ENCODE measurements at regions not wholly inside any gene's neighbourhood (a gene's known extent, or its start where the extent isn't known, plus 50 kb on each side); places are given as distances from the start of the nearest gene placed in this dataset.
A peak's percentile ranks its signal among the peaks of the same experiment; 100 is the strongest.
"Not testable (repeated sequence)": the region's sequence is repeated elsewhere in the genome, so short reads cannot be mapped to it uniquely, and the experiment has no call there.

- Mint-ChIP-seq H3K9me3 (peaks cover 11% of the 10 kb centered on the region), H3K27ac (no peak overlapping the region), H3K27me3 (ENCODE audit: low read depth) (no peaks in the 10 kb centered on the region), H3K4me1 (no peaks in the 10 kb centered on the region), H3K4me3 (no peak overlapping the region), H3K36me3 (ENCODE audit: low read depth) (no peaks in the 10 kb centered on the region)
- no peak for TF ChIP-seq CTCF (IDR thresholded peaks at IDR 0.05; ENCODE audit: unreplicated experiment in 3 of 3)
These were observed 1832.1 kb downstream of the ARAP2 start for GRCh38 chr4:34412233-34412632.

- H3K4me3 Mint-ChIP-seq = no peak overlapping the region
- no peaks in the 10 kb centered on the region for H3K36me3 Mint-ChIP-seq (ENCODE audit: low read depth)
- no peaks in the 10 kb centered on the region for H3K4me1 Mint-ChIP-seq
- TF ChIP-seq CTCF (IDR thresholded peaks at IDR 0.05; ENCODE audit: unreplicated experiment in 3 of 3) = no peak
- H3K27ac Mint-ChIP-seq = no peak overlapping the region
- H3K27me3 Mint-ChIP-seq (ENCODE audit: low read depth) = no peaks in the 10 kb centered on the region
- H3K9me3 Mint-ChIP-seq = peaks cover 11% of the 10 kb centered on the region
These were observed 1831.4 kb downstream of the ARAP2 start for GRCh38 chr4:34412911-34413310.

- no peak for TF ChIP-seq CTCF (IDR thresholded peaks at IDR 0.05; ENCODE audit: unreplicated experiment in 3 of 3)
- Mint-ChIP-seq H3K4me3 (no peak overlapping the region), H3K36me3 (ENCODE audit: low read depth) (no peaks in the 10 kb centered on the region), H3K27ac (no peak overlapping the region), H3K27me3 (ENCODE audit: low read depth) (no peaks in the 10 kb centered on the region), H3K9me3 (peaks cover 5% of the 10 kb centered on the region), H3K4me1 (no peaks in the 10 kb centered on the region)
These were observed 1827.2 kb downstream of the ARAP2 start for GRCh38 chr4:34417160-34417559.

GRCh38 chr4:34419871-34420270 lies 1824.4 kb downstream of the ARAP2 start:
- H3K4me3 Mint-ChIP-seq = no peak overlapping the region

GRCh38 chr4:34422472-34423175 lies 1821.7 kb downstream of the ARAP2 start:
- peak in 2 of 3 experiments; percentile 26 to 38 for TF ChIP-seq CTCF (IDR thresholded peaks at IDR 0.05; ENCODE audit: unreplicated experiment in 3 of 3)
- Mint-ChIP-seq H3K4me1 (peaks cover 7% of the 10 kb centered on the region), H3K27me3 (ENCODE audit: low read depth) (no peaks in the 10 kb centered on the region), H3K36me3 (ENCODE audit: low read depth) (no peaks in the 10 kb centered on the region), H3K9me3 (no peaks in the 10 kb centered on the region), H3K27ac (no peak overlapping the region), H3K4me3 (no peak overlapping the region)

More at GRCh38 chr4:34419871-34420270, 1824.4 kb downstream of the ARAP2 start:
- peaks cover 7% of the 10 kb centered on the region for H3K4me1 Mint-ChIP-seq
- no peaks in the 10 kb centered on the region for H3K36me3 Mint-ChIP-seq (ENCODE audit: low read depth)
- TF ChIP-seq CTCF (IDR thresholded peaks at IDR 0.05; ENCODE audit: unreplicated experiment in 3 of 3) = no peak
- H3K27me3 Mint-ChIP-seq (ENCODE audit: low read depth) = no peaks in the 10 kb centered on the region
- no peak overlapping the region for H3K27ac Mint-ChIP-seq
- H3K9me3 Mint-ChIP-seq = no peaks in the 10 kb centered on the region

GRCh38 chr4:34432706-34433105 lies 1811.6 kb downstream of the ARAP2 start:
- no peak for TF ChIP-seq CTCF (IDR thresholded peaks at IDR 0.05; ENCODE audit: unreplicated experiment in 3 of 3)
- H3K36me3 Mint-ChIP-seq (ENCODE audit: low read depth) = no peaks in the 10 kb centered on the region

GRCh38 chr4:34434377-34434776 lies 1809.9 kb downstream of the ARAP2 start:
- H3K9me3 Mint-ChIP-seq; H3K27ac Mint-ChIP-seq; H3K4me1 Mint-ChIP-seq; H3K27me3 Mint-ChIP-seq (ENCODE audit: low read depth); H3K4me3 Mint-ChIP-seq; H3K36me3 Mint-ChIP-seq (ENCODE audit: low read depth): not testable (repeated sequence)

More at GRCh38 chr4:34432706-34433105, 1811.6 kb downstream of the ARAP2 start:
- Mint-ChIP-seq H3K27me3 (ENCODE audit: low read depth) (no peaks in the 10 kb centered on the region), H3K27ac (no peak overlapping the region), H3K9me3 (no peaks in the 10 kb centered on the region), H3K4me3 (no peak overlapping the region), H3K4me1 (no peaks in the 10 kb centered on the region)

Data from nephron (organoid).